HEK293T (cell line): ENCODE measurements at regions not wholly inside any gene's neighbourhood (a gene's known extent, or its start where the extent isn't known, plus 50 kb on each side); places are given as distances from the start of the nearest gene placed in this dataset.

Experiments used
- CTCF ChIA-PET: fragments of 350-600 bp; formaldehyde crosslinking; extraction: SDS; loops from one replicate; lab custom pipeline; 2021; ENCODE audit warnings: antibody characterized with exemption, inconsistent platforms; lab: Yijun Ruan, JAX
- POLR2A ChIA-PET: fragments of 350-600 bp; formaldehyde crosslinking; extraction: SDS; loops from one replicate; lab custom pipeline; 2020; ENCODE audit warnings: antibody characterized with exemption, inconsistent platforms; lab: Yijun Ruan, JAX
- DNase-seq: peaks from one replicate; pipeline ENCODE4 v3.0.0; 2012; ENCODE audit warnings: mixed read lengths; ENCODE audit errors: extremely low spot score
- ARNT ChIP-seq: fragments of 450-650 bp; IDR thresholded peaks from 2 replicates; pipeline ENCODE4 v1.6.1; 2017; ENCODE audit warnings: mild to moderate bottlenecking
- BHLHE40 ChIP-seq: fragments of 450-650 bp; IDR thresholded peaks from 2 replicates; pipeline ENCODE4 v1.6.1; 2016; ENCODE audit warnings: mild to moderate bottlenecking, moderate library complexity, borderline replicate concordance
- CTBP1 ChIP-seq: fragments of 450-650 bp; IDR thresholded peaks from 2 replicates; pipeline ENCODE4 v1.6.1; 2016; ENCODE audit warnings: borderline replicate concordance
- ELF4 ChIP-seq: fragments of 450-650 bp; IDR thresholded peaks from 2 replicates; pipeline ENCODE4 v1.6.1; 2017; ENCODE audit warnings: antibody characterized with exemption
- FOXA1 ChIP-seq: fragments of 450-650 bp; IDR thresholded peaks from 2 replicates; pipeline ENCODE4 v1.6.1; 2016; ENCODE audit warnings: mild to moderate bottlenecking
- FOXK2 ChIP-seq: fragments of 450-650 bp; IDR thresholded peaks from 2 replicates; pipeline ENCODE4 v1.6.1; 2016; ENCODE audit warnings: mild to moderate bottlenecking
- FOXM1 ChIP-seq: fragments of 450-650 bp; IDR thresholded peaks from 2 replicates; pipeline ENCODE4 v1.6.1; 2017; ENCODE audit warnings: mild to moderate bottlenecking, borderline replicate concordance
- HDGF ChIP-seq: fragments of 450-650 bp; IDR thresholded peaks from 2 replicates; pipeline ENCODE4 v1.6.1; 2017; ENCODE audit warnings: antibody characterized with exemption, borderline replicate concordance
- L3MBTL2 ChIP-seq: fragments of 450-650 bp; conservative IDR thresholded peaks from 2 replicates; pipeline ENCODE4 v1.6.1; 2016; ENCODE audit warnings: mild to moderate bottlenecking
- LEF1 ChIP-seq: fragments of 450-650 bp; IDR thresholded peaks from 2 replicates; pipeline ENCODE4 v1.6.1; 2017; ENCODE audit warnings: mild to moderate bottlenecking, borderline replicate concordance
- NFRKB ChIP-seq: fragments of 450-650 bp; IDR thresholded peaks from 2 replicates; pipeline ENCODE4 v1.6.1; 2016; ENCODE audit warnings: mild to moderate bottlenecking, moderate library complexity
- PKNOX1 ChIP-seq: fragments of 450-650 bp; IDR thresholded peaks from 2 replicates; pipeline ENCODE4 v1.6.1; 2016
- SP1 ChIP-seq: fragments of 450-650 bp; IDR thresholded peaks from 2 replicates; pipeline ENCODE4 v1.6.1; 2017
- SUZ12 ChIP-seq: fragments of 450-650 bp; IDR thresholded peaks from 2 replicates; pipeline ENCODE4 v1.6.1; 2016; ENCODE audit warnings: mild to moderate bottlenecking
- TARDBP ChIP-seq: fragments of 450-650 bp; IDR thresholded peaks from 2 replicates; pipeline ENCODE4 v1.6.1; 2016
- ZNF384 ChIP-seq: fragments of 450-650 bp; IDR thresholded peaks from 2 replicates; pipeline ENCODE4 v1.6.1; 2016

- ChIA-PET POLR2A (no interaction called here), CTCF (no interaction called here)
- DNase-seq: no peak
- TF ChIP-seq SP1 (no peak), CTBP1 (no peak), L3MBTL2 (no peak), FOXM1 (no peak), BHLHE40 (no peak), ELF4 (no peak), HDGF (no peak), PKNOX1 (no peak), FOXA1 (no peak), ZNF384 (no peak)
Observed at GRCh38 chr9:26418480-26418879, 474.1 kb downstream of the CAAP1 start.

GRCh38 chr9:26415528-26415927, 477.1 kb downstream of the CAAP1 start:
- TF ChIP-seq LEF1 (no peak), FOXK2 (no peak), ARNT (no peak), ZNF384 (no peak), TARDBP (no peak), FOXA1 (no peak), SUZ12 (no peak), L3MBTL2 (no peak), PKNOX1 (no peak), BHLHE40 (no peak), FOXM1 (no peak), CTBP1 (no peak), SP1 (no peak)
- ChIA-PET CTCF (no interaction called here), POLR2A (no interaction called here)

GRCh38 chr9:26413611-26414010, 479.0 kb downstream of the CAAP1 start:
- ChIA-PET CTCF (no interaction called here), POLR2A (no interaction called here)
- no peak for TF ChIP-seq LEF1
- TF ChIP-seq SUZ12: no peak
- no peak for TF ChIP-seq FOXK2
- TF ChIP-seq HDGF: no peak
- TF ChIP-seq FOXA1: no peak
- TF ChIP-seq NFRKB: no peak
- TF ChIP-seq PKNOX1: no peak
- TF ChIP-seq BHLHE40: no peak
- no peak for TF ChIP-seq SP1
- no peak for TF ChIP-seq ELF4
- no peak for TF ChIP-seq ZNF384
- no peak for TF ChIP-seq L3MBTL2
- no peak for TF ChIP-seq CTBP1
- TF ChIP-seq FOXM1: no peak
- no peak for TF ChIP-seq ARNT
- no peak for TF ChIP-seq TARDBP
- DNase-seq: no peak

More at GRCh38 chr9:26415528-26415927, 477.1 kb downstream of the CAAP1 start:
- no peak for DNase-seq

- ChIA-PET CTCF (no interaction called here), POLR2A (no interaction called here)
- no peak for DNase-seq
- TF ChIP-seq SP1 (no peak), FOXA1 (no peak), LEF1 (no peak), ELF4 (no peak), NFRKB (no peak)
Observed at GRCh38 chr9:26412446-26412845, 480.2 kb downstream of the CAAP1 start.

- TF ChIP-seq BHLHE40: no peak
- TF ChIP-seq FOXA1: no peak
- no peak for TF ChIP-seq L3MBTL2
- TF ChIP-seq NFRKB: no peak
- TF ChIP-seq SP1: no peak
- no peak for TF ChIP-seq ELF4
- TF ChIP-seq FOXK2: no peak
- POLR2A ChIA-PET: no interaction called here
- DNase-seq: no peak
- CTCF ChIA-PET: no interaction called here
Observed at GRCh38 chr9:26406676-26407075, 485.9 kb downstream of the CAAP1 start.

GRCh38 chr9:26399556-26399955, 493.0 kb downstream of the CAAP1 start:
- ChIA-PET POLR2A (no interaction called here), CTCF (no interaction called here)
- no peak for TF ChIP-seq NFRKB
- no peak for DNase-seq

- POLR2A ChIA-PET: no interaction called here
- CTCF ChIA-PET: no interaction called here
- DNase-seq: no peak
- TF ChIP-seq BHLHE40 (no peak), ZNF384 (no peak), FOXM1 (no peak), ELF4 (no peak), HDGF (no peak), L3MBTL2 (no peak)
Observed at GRCh38 chr9:26394025-26394424, 498.6 kb downstream of the CAAP1 start.

- POLR2A ChIA-PET: no interaction called here
Observed at GRCh38 chr9:26392639-26393038, 500.0 kb downstream of the CAAP1 start.

More at GRCh38 chr9:26392639-26393038, 500.0 kb downstream of the CAAP1 start:
- no peak for TF ChIP-seq SUZ12
- DNase-seq: no peak
- CTCF ChIA-PET: no interaction called here
